NCI-H2196 (cell line): ENCODE measurements at regions not wholly inside any gene's neighbourhood (a gene's known extent, or its start where the extent isn't known, plus 50 kb on each side); places are given as distances from the start of the nearest gene placed in this dataset.
"Not testable (repeated sequence)": the region's sequence is repeated elsewhere in the genome, so short reads cannot be mapped to it uniquely, and the experiment has no call there.

Source experiments
- DNase-seq: peaks from one replicate; lab custom pipeline; 2025; ENCODE audit not compliant: unreplicated experiment; lab: John Stamatoyannopoulos, UW

DNA sequence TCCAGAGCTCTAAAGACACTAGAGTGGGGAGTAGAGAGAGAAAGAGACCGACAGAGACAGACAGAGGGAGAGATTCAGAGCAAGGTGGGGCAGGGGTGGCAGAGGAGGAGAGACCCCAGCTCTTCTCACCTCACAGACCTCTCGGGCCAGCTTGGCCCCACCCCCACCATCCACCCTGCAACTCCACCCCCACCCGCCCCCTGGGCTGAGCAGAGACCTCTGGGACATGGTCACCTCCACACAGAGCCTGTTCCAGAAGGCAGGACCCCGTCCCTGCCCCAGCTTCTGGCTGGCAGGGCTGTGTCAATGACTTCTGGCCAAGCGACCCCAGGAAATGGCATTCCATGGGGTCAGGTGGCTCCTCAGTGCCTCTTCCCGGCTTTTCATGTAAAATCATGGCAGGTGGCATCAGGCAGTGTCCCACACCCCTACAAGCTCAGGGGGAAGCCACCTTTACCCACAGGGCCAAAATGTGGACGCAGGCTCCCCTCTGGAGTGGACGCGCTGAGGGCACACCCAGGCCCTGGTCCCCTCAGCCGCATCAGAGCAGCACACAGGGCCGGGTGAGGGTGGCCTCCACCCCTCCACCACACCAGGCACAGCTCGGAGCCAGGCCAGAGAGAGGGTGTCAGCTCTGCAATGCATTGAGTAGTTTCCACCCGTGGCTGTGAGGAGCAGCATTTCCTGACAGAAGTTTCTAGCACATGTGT is 131.2 kb upstream of the LPCAT1 start:
- no peak for DNase-seq

DNA sequence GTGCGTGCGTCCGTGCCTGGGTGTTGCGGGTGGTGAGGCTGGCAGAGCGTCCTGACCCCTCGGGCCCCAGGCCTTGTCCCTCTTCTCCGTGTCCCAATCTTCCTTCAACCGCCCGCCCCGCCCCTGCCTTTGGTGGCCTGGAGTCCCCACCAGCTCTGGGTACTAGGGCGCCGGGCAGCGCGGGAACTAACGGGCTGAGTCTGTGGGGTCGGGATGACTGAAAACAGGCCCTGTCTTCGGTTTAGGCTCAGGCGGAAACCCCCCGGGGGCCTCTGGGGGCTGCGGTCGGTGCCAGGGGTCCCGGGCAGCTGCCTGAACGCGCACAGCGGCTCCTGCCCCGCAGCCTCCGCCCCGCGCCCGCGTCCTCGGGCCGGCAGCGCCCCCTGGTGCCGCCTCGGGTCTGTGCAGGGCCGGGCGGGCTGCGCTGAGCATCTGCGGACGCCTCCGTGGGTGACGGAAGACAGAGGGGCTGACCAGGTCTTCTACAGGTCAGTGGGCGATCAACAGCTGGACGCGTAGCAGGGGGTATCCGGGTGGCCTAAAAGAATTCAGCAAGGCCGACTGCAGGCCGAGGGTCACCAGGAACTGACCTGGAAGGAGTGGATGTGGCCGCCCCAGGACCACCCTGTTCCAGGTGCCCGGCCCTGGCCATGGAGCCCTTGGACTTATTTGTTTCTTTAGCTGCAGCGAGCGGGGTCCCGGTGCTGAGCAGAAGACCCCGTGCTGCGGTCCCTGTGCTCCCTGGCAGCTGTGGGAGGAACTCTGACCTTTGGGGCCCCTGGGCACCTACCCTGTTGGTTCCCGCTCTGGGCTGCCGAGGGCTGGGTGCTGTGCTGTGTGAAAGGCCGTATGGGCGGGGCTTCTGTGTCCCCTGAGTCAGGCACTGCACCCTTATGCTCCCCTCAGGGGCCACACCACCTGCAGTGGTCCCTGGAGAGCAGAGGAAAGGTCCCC is 130.2 kb upstream of the LPCAT1 start:
- peak; percentile 29 for DNase-seq

DNA sequence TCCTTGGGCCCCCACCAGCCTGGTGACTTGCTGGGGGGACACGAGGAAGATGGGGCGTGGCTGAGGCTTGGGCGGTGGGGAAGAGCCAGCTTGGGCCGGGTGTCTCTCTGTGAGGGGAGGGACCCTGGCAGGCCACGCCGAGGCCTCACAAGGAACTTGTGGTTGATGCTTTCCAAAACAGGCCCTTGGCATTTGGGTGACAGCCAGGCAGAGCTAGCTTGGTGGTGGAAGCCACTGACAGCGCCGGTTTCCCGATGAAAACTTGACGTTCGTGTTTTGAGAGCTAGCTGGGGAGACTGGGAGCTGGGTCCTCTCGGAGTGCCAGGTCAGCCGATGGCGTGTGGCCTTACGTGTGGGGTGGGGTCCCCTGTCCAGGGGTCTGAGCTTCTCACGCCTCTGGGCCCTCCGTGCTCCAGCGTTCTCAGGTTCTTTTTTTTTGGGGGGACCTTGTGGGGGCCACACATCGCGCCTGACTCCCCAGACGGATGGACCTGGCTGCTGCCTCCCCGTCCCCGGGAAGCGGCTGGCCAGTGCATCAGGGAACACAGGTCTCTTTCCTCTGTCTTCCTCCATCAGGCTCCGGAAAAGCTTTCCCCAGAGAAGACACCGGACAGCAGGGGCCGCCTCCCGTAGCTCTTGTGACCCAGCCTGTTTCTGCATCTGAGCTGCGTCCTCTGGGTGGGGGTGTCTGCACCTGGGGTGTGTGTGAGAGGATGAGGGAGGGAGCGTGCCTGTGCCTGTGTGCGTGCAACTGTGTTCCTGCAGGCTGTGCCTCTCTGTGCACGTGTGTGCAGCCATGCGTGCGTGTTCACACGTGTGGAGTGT is 129.3 kb upstream of the LPCAT1 start:
- DNase-seq, result no peak

DNA sequence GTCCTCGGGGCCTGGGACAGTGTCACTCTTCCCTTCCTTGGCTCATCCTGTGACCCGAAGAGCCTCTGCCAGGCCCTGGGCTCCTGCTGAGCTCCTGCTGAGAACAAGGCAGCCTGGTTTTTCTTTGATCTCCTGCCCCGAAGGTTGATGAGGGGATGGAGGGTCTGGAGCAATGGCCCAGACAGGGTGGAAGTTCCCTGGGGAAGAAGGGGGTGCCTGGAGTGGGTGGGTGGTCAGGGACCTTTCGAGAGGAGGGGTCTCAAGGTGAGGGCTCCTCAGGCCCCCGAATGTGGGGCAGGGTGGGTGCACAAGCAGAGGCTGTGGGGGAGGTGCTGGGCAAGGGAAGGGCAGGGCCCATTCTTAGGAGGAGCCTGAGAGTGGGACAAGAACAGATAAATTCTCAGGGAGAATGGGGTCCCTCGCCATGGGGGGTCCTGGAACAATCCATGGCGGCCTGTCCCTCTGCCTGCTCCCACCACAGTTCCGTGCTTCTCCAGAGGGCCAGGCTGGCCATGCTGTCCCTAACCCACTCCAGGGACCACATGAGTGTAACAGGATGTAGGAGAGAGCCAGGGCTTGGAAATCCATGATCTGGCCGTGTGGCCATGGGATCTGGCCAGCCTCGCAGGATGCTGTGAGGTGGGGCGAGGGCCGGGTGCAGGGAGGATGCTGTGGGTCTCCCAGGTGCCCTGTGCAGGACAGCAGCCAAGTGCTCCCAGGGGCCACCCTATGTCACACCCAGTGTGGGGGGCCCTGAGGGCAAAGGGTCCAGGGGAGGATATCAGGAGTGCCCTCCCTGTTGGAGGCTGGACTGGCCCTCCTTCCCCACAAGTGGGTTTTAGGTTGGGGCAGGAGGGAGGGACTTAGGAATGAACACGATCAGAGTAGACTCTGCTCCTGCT is 128.5 kb upstream of the LPCAT1 start:
- no peak for DNase-seq

DNA sequence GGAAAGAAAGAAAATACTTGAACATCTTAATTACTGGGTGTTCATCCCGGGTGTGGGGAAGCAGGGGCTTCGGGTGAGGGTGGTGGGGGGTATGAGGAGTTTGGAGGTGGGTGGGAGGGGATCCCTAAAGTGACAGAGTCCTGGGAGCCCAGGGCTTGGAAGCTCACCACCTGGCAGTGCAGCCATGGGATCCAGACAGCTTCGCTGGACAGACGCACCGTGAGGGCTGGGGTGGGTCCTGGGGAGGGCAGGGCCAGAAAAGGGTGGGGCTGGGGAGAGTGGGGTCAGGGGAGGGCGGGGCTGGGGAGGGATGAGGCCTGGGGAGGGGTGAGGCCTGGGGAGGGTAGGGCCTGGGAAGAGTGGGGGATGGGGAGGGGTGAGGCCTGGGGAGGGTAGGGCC is 127.5 kb upstream of the LPCAT1 start:
- no peak for DNase-seq

DNA sequence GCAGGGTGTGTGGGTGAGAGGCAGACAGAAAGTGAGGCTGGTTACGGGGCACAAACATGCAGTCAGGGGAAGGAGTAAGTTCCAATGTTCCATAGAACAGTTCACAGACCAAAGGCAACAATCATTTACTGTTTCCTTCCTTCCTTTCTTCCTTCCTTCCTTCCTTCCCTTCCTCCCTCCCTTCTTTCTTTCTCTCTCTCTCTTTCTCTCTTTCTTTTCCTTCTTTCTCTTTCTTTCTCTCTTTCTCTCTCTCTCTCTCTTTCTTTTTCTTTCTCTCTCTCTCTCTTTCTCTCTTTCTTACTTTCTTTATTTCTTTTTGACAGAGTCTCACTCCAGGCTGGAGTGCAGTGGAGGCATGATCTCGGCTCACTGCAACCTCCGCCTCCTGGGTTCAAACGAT is 125.8 kb upstream of the LPCAT1 start:
- no peak for DNase-seq

DNA sequence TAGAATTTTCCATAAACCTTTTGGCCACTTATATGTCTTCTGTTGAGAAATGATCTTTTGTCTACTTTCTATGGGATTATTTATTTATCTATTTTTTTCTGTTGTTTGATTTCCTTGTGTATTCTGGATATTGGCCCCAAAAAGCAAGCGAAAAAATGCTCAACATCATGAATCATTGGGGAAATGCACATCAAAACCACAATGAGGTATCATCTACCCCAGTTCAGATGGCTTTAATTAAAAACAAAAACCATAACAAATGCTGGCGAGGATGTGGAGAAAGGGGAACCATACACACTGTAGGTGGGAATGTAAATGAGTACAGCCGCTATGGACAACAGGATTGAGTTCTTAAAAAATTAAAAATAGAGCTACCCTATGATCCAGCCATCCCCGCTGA is 125.0 kb upstream of the LPCAT1 start:
- no peak for DNase-seq

DNA sequence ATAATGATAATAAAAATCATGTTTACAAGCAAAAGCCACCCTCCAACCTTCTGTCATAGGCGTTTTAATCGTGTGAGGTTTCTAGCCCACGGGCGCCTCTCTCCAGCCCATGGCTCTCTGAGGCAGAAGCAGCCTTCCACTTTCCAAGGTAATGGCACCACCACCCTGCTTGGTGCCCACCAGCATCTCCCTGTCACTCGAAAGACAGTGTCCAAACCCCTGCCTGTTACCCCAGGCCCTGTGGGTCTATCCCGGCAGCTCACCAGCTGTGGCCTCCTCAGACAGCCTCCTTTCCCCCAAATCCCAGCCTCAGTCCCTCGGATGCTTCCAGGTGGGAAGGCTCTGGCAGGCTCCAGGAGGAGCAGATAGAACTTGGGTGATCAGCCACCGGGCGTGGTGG is 123.8 kb upstream of the LPCAT1 start:
- DNase-seq, result no peak

DNA sequence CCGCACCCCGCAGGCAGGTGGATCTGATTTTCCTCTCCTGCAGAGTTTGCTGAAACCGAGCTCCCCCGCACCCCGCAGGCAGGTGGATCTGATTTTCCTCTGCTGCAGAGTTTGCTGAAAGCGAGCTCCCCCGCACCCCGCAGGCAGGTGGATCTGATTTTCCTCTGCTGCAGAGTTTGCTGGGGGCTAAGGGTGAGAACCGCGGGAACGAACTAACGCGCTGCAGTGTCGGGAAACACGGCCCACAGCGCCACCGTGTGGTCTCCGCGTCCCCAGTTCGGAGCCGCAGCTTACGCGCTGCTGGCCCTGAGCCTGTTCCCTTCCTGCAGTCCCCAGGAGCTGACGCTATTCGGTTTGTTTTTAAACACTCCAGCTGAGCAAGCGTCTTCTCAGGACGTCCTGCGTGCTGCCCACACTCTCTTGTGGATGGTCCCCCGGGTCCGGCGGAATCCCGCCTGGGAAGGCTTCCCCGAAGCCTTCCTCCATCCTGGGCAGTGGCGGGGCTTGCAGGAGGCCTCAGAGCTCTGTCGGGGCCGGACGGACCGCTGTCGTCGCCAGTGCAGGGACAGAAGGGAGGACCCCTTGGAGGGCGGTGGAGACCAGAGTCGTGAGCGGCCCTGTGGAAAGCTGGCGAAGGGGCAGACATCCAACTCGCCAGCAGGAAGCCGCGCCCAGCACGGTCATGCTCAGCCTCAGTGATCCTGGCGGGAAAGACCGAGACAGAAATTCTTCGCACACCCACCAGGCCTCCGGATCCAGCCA is 121.2 kb upstream of the LPCAT1 start:
- peak; percentile 93 for DNase-seq

DNA sequence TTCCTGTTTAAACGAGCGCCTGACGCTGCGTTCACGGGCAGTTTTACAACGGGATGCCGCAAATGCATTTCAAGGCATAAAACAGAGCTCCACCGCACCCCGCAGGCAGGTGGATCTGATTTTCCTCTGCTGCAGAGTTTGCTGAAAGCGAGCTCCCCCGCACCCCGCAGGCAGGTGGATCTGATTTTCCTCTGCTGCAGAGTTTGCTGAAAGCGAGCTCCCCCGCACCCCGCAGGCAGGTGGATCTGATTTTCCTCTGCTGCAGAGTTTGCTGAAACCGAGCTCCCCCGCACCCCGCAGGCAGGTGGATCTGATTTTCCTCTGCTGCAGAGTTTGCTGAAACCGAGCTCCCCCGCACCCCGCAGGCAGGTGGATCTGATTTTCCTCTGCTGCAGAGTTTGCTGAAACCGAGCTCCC is 120.6 kb upstream of the LPCAT1 start:
- not testable (repeated sequence) for DNase-seq

DNA sequence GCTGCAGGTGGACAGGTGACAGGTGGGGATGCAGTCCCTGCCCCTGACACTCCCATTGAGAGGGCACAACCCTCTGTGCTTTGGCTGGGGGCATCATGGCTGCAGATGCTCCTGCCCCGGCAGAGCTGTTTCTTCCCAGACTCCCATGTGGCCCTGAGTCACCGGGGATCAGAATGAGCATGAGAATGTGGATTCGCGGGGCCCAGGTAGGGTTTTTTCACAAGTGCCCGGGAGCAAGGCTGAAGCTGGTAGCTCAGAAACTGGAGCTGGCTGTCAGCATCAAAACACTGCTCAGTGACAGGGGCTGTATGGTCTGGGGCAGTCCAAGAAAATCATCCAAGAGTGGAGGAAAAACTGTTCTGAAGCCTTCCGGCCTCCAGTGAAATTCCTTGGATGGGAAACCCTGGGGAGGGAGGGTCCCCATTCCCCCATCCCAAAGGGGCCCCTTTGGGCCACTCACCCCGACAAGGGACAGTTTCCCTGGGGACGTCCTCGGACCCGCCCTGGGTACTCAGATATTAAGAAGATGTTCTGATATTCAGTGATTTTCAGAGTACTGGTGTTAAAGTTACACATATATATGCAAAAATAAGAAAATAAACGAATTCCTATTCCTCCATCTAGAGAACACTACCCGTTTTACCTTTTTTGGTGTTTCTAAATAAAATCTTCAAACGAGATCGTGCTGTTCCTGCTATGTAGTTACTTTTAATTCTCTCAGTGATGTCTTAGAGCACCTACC is 120.1 kb upstream of the LPCAT1 start:
- no peak for DNase-seq

DNA sequence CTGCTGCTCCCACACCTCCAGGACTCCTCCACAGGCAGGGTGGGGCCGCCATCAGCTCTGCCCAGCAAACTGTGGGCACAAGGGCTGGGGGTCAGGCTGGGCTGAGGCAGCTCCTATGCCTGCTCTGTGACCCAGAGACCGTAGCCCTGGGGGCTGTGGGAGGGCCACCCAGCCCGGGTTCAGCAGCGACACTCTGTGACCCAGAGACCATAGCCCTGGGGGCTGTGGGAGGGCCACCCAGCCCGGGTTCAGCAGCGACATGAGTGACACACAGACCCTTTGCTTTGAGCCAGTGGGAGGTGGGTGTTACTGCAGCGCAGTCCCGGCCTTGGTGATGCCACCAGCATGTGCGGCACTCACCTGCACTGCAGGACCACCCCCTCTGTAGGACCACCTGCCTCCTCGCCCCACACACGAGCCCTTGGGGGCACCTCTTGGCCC is 118.9 kb upstream of the LPCAT1 start:
- no peak for DNase-seq

DNA sequence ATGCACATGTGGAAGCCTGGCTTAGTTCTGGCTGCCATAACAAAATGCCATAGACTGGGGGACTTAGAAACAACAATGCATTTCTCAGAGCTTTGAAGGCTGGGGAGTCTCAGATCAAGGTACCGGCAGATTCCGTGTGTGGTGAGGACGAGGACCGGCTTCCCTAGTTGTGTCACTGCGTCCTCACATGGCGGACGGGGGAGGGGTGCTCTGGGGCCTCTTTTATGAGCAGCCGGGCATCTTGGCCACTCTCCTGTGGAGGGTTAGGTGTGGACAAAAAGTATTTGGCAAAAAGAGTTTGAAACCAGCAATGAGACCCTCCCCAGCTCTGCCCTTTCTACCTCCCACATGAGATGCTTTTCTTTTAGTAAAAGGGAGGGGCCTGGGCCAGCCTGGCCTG is 118.5 kb upstream of the LPCAT1 start:
- DNase-seq, result no peak

DNA sequence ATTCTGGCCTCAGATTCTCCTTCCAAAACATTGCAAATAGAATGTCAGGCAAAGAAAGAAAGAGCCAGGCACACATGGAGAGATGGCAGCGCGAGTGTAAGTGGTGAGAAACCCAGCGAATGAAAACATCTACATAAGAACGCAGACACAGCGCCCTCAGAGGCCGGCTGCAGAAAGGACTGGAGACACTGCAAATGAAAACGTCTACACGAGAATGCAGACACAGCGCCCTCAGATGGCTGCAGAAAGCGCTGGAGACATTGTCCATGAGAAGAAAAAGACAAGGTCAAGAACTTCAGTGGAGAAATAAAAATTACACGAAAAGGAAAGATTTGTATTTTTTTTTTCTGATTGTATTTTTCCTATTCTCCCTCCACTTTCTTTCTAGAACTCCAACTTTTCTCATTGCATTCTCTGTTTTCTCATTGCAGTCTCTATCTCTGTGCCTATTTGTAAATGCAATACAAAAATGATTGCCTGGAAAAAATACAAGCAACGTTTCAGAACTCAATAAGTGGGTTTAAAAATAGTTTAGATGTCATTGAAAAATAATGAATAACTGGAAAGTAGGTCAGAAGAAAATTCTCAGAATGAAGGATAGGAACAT is 117.9 kb upstream of the LPCAT1 start:
- DNase-seq, result peak; percentile 91

DNA sequence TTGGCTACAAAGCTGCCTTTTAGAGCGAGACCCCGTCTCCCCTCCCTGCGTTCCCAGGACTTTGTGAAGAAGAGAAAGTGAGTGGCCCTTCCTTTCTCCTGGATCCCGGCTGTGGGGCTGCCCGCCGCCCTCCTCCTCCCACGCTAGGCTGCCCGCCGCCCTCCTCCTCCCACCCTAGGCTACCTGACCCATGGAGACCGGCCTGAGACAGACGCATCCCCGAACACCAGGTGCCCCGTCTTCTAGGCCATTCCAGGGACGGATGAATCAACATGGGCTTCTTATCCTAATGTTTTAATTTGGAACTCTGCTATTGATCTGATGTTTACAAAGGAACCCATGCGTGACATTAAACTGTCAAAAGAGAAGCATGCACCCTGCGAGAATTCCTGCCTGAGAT is 117.3 kb upstream of the LPCAT1 start:
- DNase-seq, result no peak

DNA sequence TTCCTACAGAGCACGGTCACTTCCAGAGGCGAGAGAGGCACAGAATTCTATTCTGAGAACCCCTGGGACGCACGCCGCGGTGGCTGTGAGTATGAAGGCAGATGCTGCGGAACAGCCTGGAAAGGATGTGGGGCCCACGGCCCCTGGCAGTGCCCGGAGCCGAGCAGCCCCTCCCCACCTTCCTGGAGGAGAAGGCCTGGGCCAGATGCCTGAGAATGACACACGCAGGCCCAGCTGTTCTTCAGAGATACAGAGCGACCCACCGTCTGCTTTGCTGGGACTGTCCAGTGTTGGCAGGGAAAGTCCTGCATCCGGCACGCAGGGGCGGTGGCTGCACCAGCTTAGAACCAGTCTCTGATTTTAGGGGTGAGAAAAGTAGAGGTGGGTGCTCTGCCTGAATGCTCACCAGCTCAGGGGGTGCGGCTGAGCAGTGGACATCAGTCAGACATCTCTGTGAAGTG is 116.7 kb upstream of the LPCAT1 start:
- DNase-seq, result no peak

DNA sequence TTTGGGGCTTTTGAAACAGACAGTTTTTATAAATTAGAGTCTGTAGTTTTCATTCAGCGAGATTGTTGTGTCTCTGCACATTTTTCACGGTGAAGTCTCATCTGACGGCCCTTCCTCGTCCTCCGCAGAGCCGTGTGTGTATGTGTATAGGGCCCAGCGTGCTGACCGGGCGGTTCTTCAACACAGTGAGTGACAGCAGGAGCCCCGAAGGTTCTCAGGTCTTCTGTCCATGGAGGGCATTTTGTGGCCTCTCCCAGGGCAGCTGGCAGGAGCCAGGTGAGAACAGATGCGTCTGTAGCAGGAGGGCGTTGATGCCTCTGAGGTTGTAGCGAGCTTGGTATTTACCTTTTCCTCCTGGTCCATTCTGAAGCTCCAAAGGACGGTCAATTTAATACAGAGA is 116.0 kb upstream of the LPCAT1 start:
- no peak for DNase-seq

DNA sequence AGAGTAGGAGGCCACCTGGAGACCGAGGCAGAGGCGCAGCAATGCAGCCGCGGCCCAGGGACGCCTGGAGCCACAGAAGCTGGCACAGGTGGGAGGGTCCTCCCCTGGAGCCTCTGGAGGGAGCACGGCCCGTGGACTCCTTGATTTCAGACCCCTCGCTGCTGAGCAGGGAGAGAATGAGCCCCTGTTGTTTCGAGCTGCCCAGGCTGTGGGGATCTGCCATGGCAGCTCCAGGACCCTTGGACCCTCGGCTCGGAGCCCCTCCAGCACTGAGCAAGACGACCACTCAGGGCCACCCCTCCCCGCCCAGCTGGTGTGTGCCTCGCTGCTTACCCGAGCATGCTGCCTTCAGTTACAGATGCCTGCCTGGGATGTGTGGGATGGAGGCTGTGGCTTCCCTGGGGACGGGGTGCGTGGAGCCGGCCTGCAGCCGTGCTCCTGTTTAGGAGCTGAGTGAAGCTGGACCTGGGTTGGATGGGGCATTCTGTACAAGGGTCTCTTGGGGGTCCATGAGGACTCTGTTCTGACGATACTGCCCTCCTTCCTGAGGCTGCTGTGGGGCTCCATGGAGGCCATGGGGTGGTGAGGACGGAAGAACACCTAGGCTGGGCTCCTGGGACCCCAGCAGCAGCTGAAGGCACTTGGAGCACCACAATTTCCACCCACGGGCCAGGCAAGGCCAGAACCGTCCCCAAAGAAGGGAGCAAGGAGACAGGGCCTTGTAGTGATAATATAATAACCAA is 115.1 kb upstream of the LPCAT1 start:
- DNase-seq, result no peak
